H1 (cell line): ENCODE measurements at regions not wholly inside any gene's neighbourhood (a gene's known extent, or its start where the extent isn't known, plus 50 kb on each side); places are given as distances from the start of the nearest gene placed in this dataset.

Experiments used
- CTCF ChIA-PET: fragments of 300-600 bp; sonication (Branson Sonifier 250); formaldehyde crosslinking; loops from one replicate; lab custom pipeline; 2021; ENCODE audit not compliant: partially characterized antibody; lab: Charles Lee
- POLR2A ChIA-PET: fragments of 300-600 bp; sonication (Branson Sonifier 250); formaldehyde crosslinking; loops from one replicate; lab custom pipeline; 2021; ENCODE audit warnings: inconsistent platforms; ENCODE audit not compliant: partially characterized antibody; lab: Charles Lee
- DNase-seq, 2 experiments: peaks; one replicate each; pipeline versions ENCODE4 v3.0.0 to v3.0.0-alpha.2; 2010 to 2022; ENCODE audit warnings: low spot score in 2 of 2, low read depth in 1 of 2, mixed read lengths in 1 of 2
- FAIRE-seq: peaks from 2 replicates; lab custom pipeline; 2011; peaks lifted over from hg19 to GRCh38; lab: Jason Lieb, UNC
- H2AFZ ChIP-seq: 2 replicates; pipeline ENCODE4 v1.8.1; 2012; ENCODE audit warnings: low read length, inconsistent platforms
- H2AK5ac ChIP-seq: 2 replicates; pipeline ENCODE4 v1.6.1; 2013; ENCODE audit warnings: low read depth, low read length
- H2BK120ac ChIP-seq: replicated peaks from 2 replicates; pipeline ENCODE3; 2013; ENCODE audit warnings: low read depth, low read length, inconsistent platforms
- H2BK12ac ChIP-seq: 2 replicates; pipeline ENCODE4 v1.6.1; 2013; ENCODE audit warnings: low read depth, low read length
- H2BK15ac ChIP-seq: 2 replicates; pipeline ENCODE4 v1.6.1; 2013; ENCODE audit warnings: low read length
- H2BK20ac ChIP-seq: 2 replicates; pipeline ENCODE4 v1.6.1; 2013; ENCODE audit warnings: low read length
- H2BK5ac ChIP-seq: 2 replicates; pipeline ENCODE4 v1.6.1; 2013; ENCODE audit warnings: low read depth, low read length
- H3K14ac ChIP-seq: 2 replicates; pipeline ENCODE4 v1.6.1; 2013; ENCODE audit warnings: inconsistent platforms; ENCODE audit not compliant: insufficient read length
- H3K18ac ChIP-seq: 2 replicates; pipeline ENCODE4 v1.6.1; 2013; ENCODE audit warnings: low read length; ENCODE audit errors: extremely low read depth
- H3K23ac ChIP-seq: 2 replicates; pipeline ENCODE4 v1.6.1; 2013; ENCODE audit warnings: inconsistent platforms; ENCODE audit not compliant: insufficient read length
- H3K23me2 ChIP-seq: 2 replicates; pipeline ENCODE4 v1.6.1; 2013; ENCODE audit warnings: low read depth, low read length
- H3K27ac ChIP-seq: 2 replicates; pipeline ENCODE4 v1.6.1; 2011; ENCODE audit warnings: low read depth, low read length, inconsistent platforms
- H3K27me3 ChIP-seq, 4 experiments: replicated peaks in 1 of 4; 1 replicate in 1 of 4; 2 replicates in 3 of 4; pipeline versions ENCODE4 v1.6.1 to v1.8.1; 2011 to 2013; ENCODE audit warnings: low read length in 3 of 4, mild to moderate bottlenecking in 3 of 4, inconsistent platforms in 2 of 4, mixed read lengths in 2 of 4, moderate library complexity in 1 of 4; ENCODE audit not compliant: control insufficient read depth in 3 of 4, insufficient read depth in 3 of 4; ENCODE audit errors: extremely low read depth in 1 of 4
- H3K36me3 ChIP-seq, 4 experiments: 2 replicates each; pipeline versions ENCODE4 v1.6.1 to v1.8.1; 2011 to 2013; ENCODE audit warnings: mild to moderate bottlenecking in 4 of 4, low read length in 3 of 4, moderate library complexity in 2 of 4, control low read depth in 1 of 4, inconsistent platforms in 1 of 4; ENCODE audit not compliant: insufficient read depth in 4 of 4, control insufficient read depth in 2 of 4
- H3K4ac ChIP-seq: replicated peaks from 2 replicates; pipeline ENCODE3; 2013; ENCODE audit warnings: low read length, low read depth, mixed read lengths, inconsistent platforms; ENCODE audit not compliant: insufficient read length
- H3K4me1 ChIP-seq, 4 experiments: replicated peaks in 1 of 4; 1 replicate in 1 of 4; 2 replicates in 3 of 4; pipeline versions ENCODE4 v1.6.1 to v1.8.1; 2011 to 2013; ENCODE audit warnings: low read length in 3 of 4, inconsistent platforms in 2 of 4, mixed read lengths in 1 of 4; ENCODE audit not compliant: insufficient read depth in 4 of 4, control insufficient read depth in 3 of 4
- H3K4me2 ChIP-seq, 2 experiments: 2 replicates each; pipeline versions ENCODE4 v1.6.1 to v1.8.1; 2011 to 2013; ENCODE audit warnings: low read depth in 2 of 2, low read length in 2 of 2, control low read depth in 1 of 2, inconsistent platforms in 1 of 2, mild to moderate bottlenecking in 1 of 2; ENCODE audit not compliant: insufficient read depth in 1 of 2
- H3K4me3 ChIP-seq, 4 experiments: fragments of 200-600, 300-600 bp in 1 of 4; sonication (generic), shearing (Covaris generic), sonication (Bioruptor Twin) in 1 of 4; 2 replicates each; pipeline versions ENCODE4 v1.5.1 to v1.8.1; 2011 to 2016; ENCODE audit warnings: low read length in 4 of 4, low read depth in 3 of 4, control low read depth in 2 of 4, inconsistent platforms in 2 of 4, mild to moderate bottlenecking in 2 of 4, mixed read lengths in 1 of 4, moderate library complexity in 1 of 4; ENCODE audit not compliant: insufficient read depth in 2 of 4; ENCODE audit errors: extremely low read depth in 1 of 4
- H3K56ac ChIP-seq: replicated peaks from 2 replicates; pipeline ENCODE3; 2013; ENCODE audit warnings: low read depth, mild to moderate bottlenecking, mixed read lengths, low read length, inconsistent platforms; ENCODE audit not compliant: insufficient read length
- H3K79me1 ChIP-seq: 2 replicates; pipeline ENCODE4 v1.6.1; 2013; ENCODE audit warnings: low read depth, low read length, control low read depth
- H3K79me2 ChIP-seq, 2 experiments: 2 replicates each; pipeline versions ENCODE4 v1.6.1 to v1.8.1; 2012 to 2013; ENCODE audit warnings: low read length in 2 of 2, mild to moderate bottlenecking in 2 of 2, inconsistent platforms in 1 of 2; ENCODE audit not compliant: insufficient read depth in 2 of 2, control insufficient read depth in 1 of 2
- H3K9ac ChIP-seq, 4 experiments: replicated peaks in 1 of 4; 1 replicate in 1 of 4; 2 replicates in 3 of 4; pipeline versions ENCODE4 v1.6.1 to v1.8.1; 2011 to 2013; ENCODE audit warnings: low read depth in 3 of 4, low read length in 3 of 4, control low read depth in 2 of 4, mild to moderate bottlenecking in 2 of 4, moderate library complexity in 2 of 4, inconsistent platforms in 1 of 4; ENCODE audit errors: extremely low read depth in 1 of 4
- H3K9me3 ChIP-seq, 2 experiments: 2 replicates each; pipeline versions ENCODE4 v1.6.1 to v1.8.1; 2012 to 2013; ENCODE audit warnings: mild to moderate bottlenecking in 2 of 2, moderate library complexity in 2 of 2, control low read depth in 1 of 2, inconsistent platforms in 1 of 2, low read depth in 1 of 2, low read length in 1 of 2, mixed read lengths in 1 of 2; ENCODE audit not compliant: insufficient read depth in 2 of 2
- H4K20me1 ChIP-seq, 2 experiments: replicated peaks in 1 of 2; 2 replicates each; pipeline versions ENCODE3 to v1.8.1; 2011 to 2013; ENCODE audit warnings: inconsistent platforms in 2 of 2, low read length in 2 of 2, mild to moderate bottlenecking in 1 of 2; ENCODE audit not compliant: insufficient read depth in 2 of 2, control insufficient read depth in 1 of 2
- H4K5ac ChIP-seq: 2 replicates; pipeline ENCODE4 v1.6.1; 2013; ENCODE audit warnings: low read length, low read depth, mixed read lengths, inconsistent platforms; ENCODE audit not compliant: insufficient read length
- H4K8ac ChIP-seq: 2 replicates; pipeline ENCODE4 v1.8.0; 2013; ENCODE audit warnings: mild to moderate bottlenecking, moderate library complexity, low read length, inconsistent platforms; ENCODE audit not compliant: insufficient read depth; ENCODE audit errors: extremely low read depth
- H4K91ac ChIP-seq: replicated peaks from 2 replicates; pipeline ENCODE3; 2013; ENCODE audit warnings: low read length, mixed read lengths, inconsistent platforms; ENCODE audit not compliant: insufficient read length
- E2F6 ChIP-seq: IDR thresholded peaks from 2 replicates; pipeline ENCODE4 v1.6.1; 2012; ENCODE audit warnings: inconsistent platforms
- WGBS, 2 experiments: shearing (Covaris generic) in 1 of 2; methylation state at CpG; one replicate each; pipeline versions ENCODE4 v1.1.6 to v1.1.7; 2013 to 2015; ENCODE audit warnings: low lambda C conversion rate in 2 of 2, mixed read lengths in 2 of 2, inconsistent platforms in 1 of 2, low coverage in 1 of 2, missing lambda C conversion rate in 1 of 2; ENCODE audit not compliant: insufficient replicate concordance in 2 of 2, insufficient coverage in 1 of 2, insufficient read length in 1 of 2; ENCODE audit errors: extremely low coverage in 1 of 2, missing lambda C conversion rate in 1 of 2; 5-methylcytosine and 5-hydroxymethylcytosine counted together

- Histone ChIP-seq H3K9ac (no peak overlapping the region), H4K20me1 (no peaks in the 10 kb centered on the region), H3K4me3 (no peak overlapping the region), H3K14ac (no peak overlapping the region), H3K27ac (no peak overlapping the region), H3K23me2 (no peaks in the 10 kb centered on the region), H3K9me3 (no peaks in the 10 kb centered on the region), H2BK120ac (no peak overlapping the region), H3K79me2 (no peaks in the 10 kb centered on the region), H2AFZ (no peak overlapping the region), H3K79me1 (no peaks in the 10 kb centered on the region), H3K4ac (no peak overlapping the region), H2BK15ac (no peak overlapping the region), H3K36me3 (no peaks in the 10 kb centered on the region), H4K8ac (no peak overlapping the region), H3K4me1 (no peaks in the 10 kb centered on the region), H3K18ac (no peak overlapping the region), H4K5ac (no peak overlapping the region), H3K4me2 (no peak overlapping the region), H3K56ac (no peak overlapping the region), H2BK20ac (no peak overlapping the region), H2BK12ac (no peak overlapping the region), H3K23ac (no peak overlapping the region), H2BK5ac (no peak overlapping the region), H4K91ac (no peak overlapping the region), H2AK5ac (no peak overlapping the region), H3K27me3 (no peaks in the 10 kb centered on the region)
- FAIRE-seq (no peak), DNase-seq (no peak)
- no peak for TF ChIP-seq E2F6
- POLR2A ChIA-PET, result no interaction called here
- WGBS, 2 experiments, result 77% methylated on average over 3 of the region's 3 CpGs; no CpG with 5 or more reads in 1 of the 2 experiments
- CTCF ChIA-PET, result interaction anchor here (0.6 to 2.2 kb wide), 6 partner anchors 8 to 217 kb away, joined by 3 to 7 read pairs (median 3); no protein-coding TSS in a partner anchor
Measured at GRCh38 chr9:107600060-107600573, 110.5 kb upstream of the KLF4 start.
